H1 (cell line): ENCODE measurements at regions not wholly inside any gene's neighbourhood (a gene's known extent, or its start where the extent isn't known, plus 50 kb on each side); places are given as distances from the start of the nearest gene placed in this dataset.

ENCODE experiments used
- ATF2 ChIP-seq: IDR thresholded peaks from 2 replicates; pipeline ENCODE4 v1.6.1; 2012; ENCODE audit warnings: low read length, inconsistent platforms
- CREB1 ChIP-seq: IDR thresholded peaks from 2 replicates; pipeline ENCODE4 v1.6.1; 2012; ENCODE audit warnings: inconsistent platforms
- NANOG ChIP-seq: IDR thresholded peaks from 2 replicates; pipeline ENCODE4 v1.6.1; 2011; ENCODE audit warnings: low read length, low read depth, mild to moderate bottlenecking, inconsistent platforms; ENCODE audit not compliant: insufficient read depth, poor library complexity, severe bottlenecking
- RBBP5 ChIP-seq: IDR thresholded peaks from 2 replicates; pipeline ENCODE4 v1.7.1; 2012; ENCODE audit warnings: low read depth, mild to moderate bottlenecking, inconsistent platforms, low read length, moderate library complexity, borderline replicate concordance
- RXRA ChIP-seq: IDR thresholded peaks from 2 replicates; pipeline ENCODE4 v1.6.1; 2011; ENCODE audit warnings: low read depth, mild to moderate bottlenecking, low read length, moderate library complexity; ENCODE audit not compliant: insufficient read depth
- TBP ChIP-seq: IDR thresholded peaks from 2 replicates; pipeline ENCODE4 v1.6.1; 2011; ENCODE audit warnings: low read depth, low read length, improper control_type of control experiment
- TEAD4 ChIP-seq: IDR thresholded peaks from 2 replicates; pipeline ENCODE4 v1.6.1; 2012; ENCODE audit warnings: low read depth, low read length, inconsistent platforms, mixed read lengths

GRCh38 chr15:37221671-37222145 is 121.4 kb upstream of the MEIS2 start (continued):
- no peak for TF ChIP-seq RXRA
- no peak for TF ChIP-seq RBBP5
- no peak for TF ChIP-seq TBP
- TF ChIP-seq TEAD4: no peak
- no peak for TF ChIP-seq CREB1
- TF ChIP-seq ATF2: no peak
- no peak for TF ChIP-seq NANOG
- TF ChIP-seq, all 59 proteins: peak for 0
